Mammary epithelial cell (primary cell): ENCODE measurements at regions not wholly inside any gene's neighbourhood (a gene's known extent, or its start where the extent isn't known, plus 50 kb on each side); places are given as distances from the start of the nearest gene placed in this dataset.

ENCODE experiments used
- EZH2 ChIP-seq: IDR thresholded peaks from 2 replicates; pipeline ENCODE4 v1.6.1; 2012; ENCODE audit warnings: low read length, inconsistent platforms, borderline replicate concordance
- TF ChIP-seq, protein P1 (sequence below), 2 donors: IDR thresholded peaks in 1 of 2; conservative IDR thresholded peaks in 1 of 2; 2 replicates each; pipeline ENCODE4 v1.5.1; 2011 to 2012; ENCODE audit warnings: inconsistent platforms in 2 of 2, low read length in 2 of 2, mild to moderate bottlenecking in 2 of 2, control low read depth in 1 of 2, low read depth in 1 of 2; ENCODE audit not compliant: insufficient read depth in 1 of 2; ENCODE audit errors: extremely low read depth in 1 of 2

DNA sequence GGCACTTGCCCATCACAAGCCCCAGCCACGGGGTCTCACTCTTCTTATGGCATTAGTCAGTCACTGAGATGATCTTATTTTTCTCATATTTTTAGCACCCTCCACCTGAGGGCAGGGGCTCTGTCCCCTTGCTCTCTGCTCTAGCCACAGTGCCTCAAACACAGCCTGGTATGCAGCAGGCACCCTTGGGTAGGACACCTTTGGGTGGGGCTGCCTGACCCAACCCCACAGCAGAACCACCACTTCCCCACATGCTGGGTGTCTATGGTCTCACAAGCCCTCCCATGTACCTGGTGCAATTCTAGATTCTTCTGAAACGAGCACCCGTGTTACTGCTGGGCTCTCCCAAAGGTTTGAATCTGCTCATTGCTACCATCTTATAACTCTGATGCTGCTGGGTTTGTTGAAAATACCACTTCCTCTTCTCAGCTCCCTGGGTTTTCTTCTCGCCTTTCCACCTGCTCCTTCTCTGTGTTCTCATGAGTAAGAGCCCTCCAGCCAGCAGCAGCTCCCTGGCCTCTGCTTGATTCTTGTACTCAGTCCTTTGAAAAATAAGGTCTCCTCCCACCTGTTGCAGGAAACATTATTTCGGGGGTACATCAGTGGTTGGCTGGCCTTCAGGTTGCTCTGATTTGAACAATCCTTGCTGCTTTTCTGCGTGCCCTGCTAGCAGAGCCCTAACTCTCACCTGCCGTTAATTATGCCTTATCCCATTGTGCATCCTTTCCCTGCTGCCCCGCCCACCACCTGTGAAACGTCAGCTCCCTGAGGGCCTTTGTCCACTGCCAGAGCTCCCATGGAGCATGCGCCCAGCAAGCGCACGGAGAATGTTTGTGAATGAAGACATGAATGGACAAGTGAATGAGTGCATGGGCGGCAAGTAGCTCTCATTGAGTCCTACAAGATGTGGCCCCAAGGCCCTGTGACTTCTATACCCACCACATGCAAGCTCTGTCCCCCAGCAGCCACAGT, 1181.6 kb downstream of the TBC1D22A start:
- TF ChIP-seq, protein P1, sequence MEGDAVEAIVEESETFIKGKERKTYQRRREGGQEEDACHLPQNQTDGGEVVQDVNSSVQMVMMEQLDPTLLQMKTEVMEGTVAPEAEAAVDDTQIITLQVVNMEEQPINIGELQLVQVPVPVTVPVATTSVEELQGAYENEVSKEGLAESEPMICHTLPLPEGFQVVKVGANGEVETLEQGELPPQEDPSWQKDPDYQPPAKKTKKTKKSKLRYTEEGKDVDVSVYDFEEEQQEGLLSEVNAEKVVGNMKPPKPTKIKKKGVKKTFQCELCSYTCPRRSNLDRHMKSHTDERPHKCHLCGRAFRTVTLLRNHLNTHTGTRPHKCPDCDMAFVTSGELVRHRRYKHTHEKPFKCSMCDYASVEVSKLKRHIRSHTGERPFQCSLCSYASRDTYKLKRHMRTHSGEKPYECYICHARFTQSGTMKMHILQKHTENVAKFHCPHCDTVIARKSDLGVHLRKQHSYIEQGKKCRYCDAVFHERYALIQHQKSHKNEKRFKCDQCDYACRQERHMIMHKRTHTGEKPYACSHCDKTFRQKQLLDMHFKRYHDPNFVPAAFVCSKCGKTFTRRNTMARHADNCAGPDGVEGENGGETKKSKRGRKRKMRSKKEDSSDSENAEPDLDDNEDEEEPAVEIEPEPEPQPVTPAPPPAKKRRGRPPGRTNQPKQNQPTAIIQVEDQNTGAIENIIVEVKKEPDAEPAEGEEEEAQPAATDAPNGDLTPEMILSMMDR (conservative IDR thresholded peaks at IDR 0.05 in 1 of 2, IDR thresholded peaks at IDR 0.05 in 1 of 2; ENCODE audit: extremely low read depth in 1 of 2, insufficient read depth in 1 of 2, low read depth in 1 of 2, low read length in 2 of 2) = no peak
- no peak for TF ChIP-seq EZH2
